ENCODE measurements at regions not wholly inside any gene's neighbourhood (a gene's known extent, or its start where the extent isn't known, plus 50 kb on each side); places are given as distances from the start of the nearest gene placed in this dataset.

GRCh38 chr4:129971419-129971818, 875.5 kb downstream of the C4orf33 start:
- Histone ChIP-seq H3K79me1 (ENCODE audit: low read depth in 1 of 2, low read length in 2 of 2) (no peaks in the 10 kb centered on the region), H3K14ac (replicated peaks; ENCODE audit: low read depth, low read length) (no peak overlapping the region), H4K8ac (ENCODE audit: low read depth in 2 of 2, low read length in 2 of 2) (no peak overlapping the region), H3K4ac (ENCODE audit: low read depth, low read length) (no peak overlapping the region), H3K9me1 (ENCODE audit: insufficient read depth, low read length) (no peaks in the 10 kb centered on the region), H3K23ac (ENCODE audit: low read depth, low read length) (no peak overlapping the region), H3K27me3 (ENCODE audit: control insufficient read depth, insufficient read depth, low read length) (no peaks in the 10 kb centered on the region), H2BK15ac (ENCODE audit: low read depth, low read length) (no peak overlapping the region), H2AFZ (replicated peaks; ENCODE audit: low read length, poor library complexity) (no peak overlapping the region), H2BK5ac (ENCODE audit: low read depth, low read length, poor library complexity, severe bottlenecking) (no peak overlapping the region), H3K4me3 (ENCODE audit: insufficient read depth, low read depth, low read length) (no peak overlapping the region), H3K9me3 (ENCODE audit: control insufficient read depth, insufficient read depth, low read length) (peaks cover 3% of the 10 kb centered on the region; the same call in 1 of the 2 replicates), H3K56ac (ENCODE audit: extremely low read depth, insufficient read depth, low read length) (no peak overlapping the region), H2AK5ac (ENCODE audit: low read depth, low read length) (no peak overlapping the region), H3K9ac (ENCODE audit: low read depth, low read length) (no peak overlapping the region), H3K27ac (ENCODE audit: insufficient read depth, low read length) (no peak overlapping the region), H4K91ac (ENCODE audit: insufficient read depth, low read depth, low read length) (no peak overlapping the region), H3K36me3 (ENCODE audit: control insufficient read depth, insufficient read depth, low read length) (no peaks in the 10 kb centered on the region), H2BK20ac (ENCODE audit: low read depth, low read length) (no peak overlapping the region), H4K20me1 (ENCODE audit: insufficient read depth, low read length) (no peaks in the 10 kb centered on the region), H2AK9ac (replicated peaks; ENCODE audit: low read depth, low read length, poor library complexity) (no peak overlapping the region), H2BK120ac (ENCODE audit: low read depth, low read length) (no peak overlapping the region), H3K4me1 (ENCODE audit: control insufficient read depth, insufficient read depth, low read length) (no peaks in the 10 kb centered on the region), H4K5ac (ENCODE audit: low read depth, low read length) (no peak overlapping the region), H3K4me2 (ENCODE audit: low read depth, low read length) (no peak overlapping the region), H3K18ac (ENCODE audit: low read depth, low read length) (no peak overlapping the region)
- ChIA-PET POLR2A (ENCODE audit: unreplicated experiment) (no interaction called here), CTCF (interaction anchor here (0.8 kb wide), 1 partner anchor 174 kb away, joined by 4 read pairs; no protein-coding TSS in a partner anchor)
- dilution Hi-C loops (cut with HindIII; ENCODE audit: low sequenced_read_pairs, unreplicated experiment): no loop called here
- in situ Hi-C loops (cut with MboI; ENCODE audit: low sequenced_read_pairs): no loop called here
- no peak for TF ChIP-seq USF2 (IDR thresholded peaks at IDR 0.05; ENCODE audit: low read depth, low read length)
- no peak for TF ChIP-seq RFX5 (IDR thresholded peaks at IDR 0.05; ENCODE audit: low read depth, low read length)
- TF ChIP-seq MAZ (IDR thresholded peaks at IDR 0.05; ENCODE audit: borderline replicate concordance, low read depth, low read length): no peak
- no peak for TF ChIP-seq ELK1 (IDR thresholded peaks at IDR 0.05; ENCODE audit: borderline replicate concordance, low read depth, low read length)
- no peak for TF ChIP-seq SMC3 (IDR thresholded peaks at IDR 0.05; ENCODE audit: low read depth, low read length)
- no peak for TF ChIP-seq CTCF (conservative IDR thresholded peaks at IDR 0.05; ENCODE audit: low read depth, low read length)
- TF ChIP-seq CHD1 (IDR thresholded peaks at IDR 0.05; ENCODE audit: low read depth, low read length): no peak
- TF ChIP-seq RCOR1 (IDR thresholded peaks at IDR 0.05; ENCODE audit: insufficient replicate concordance, low read length): no peak
- no peak for TF ChIP-seq MAFK (IDR thresholded peaks at IDR 0.05; ENCODE audit: low read depth, low read length)
- no peak for TF ChIP-seq NFE2L2 (IDR thresholded peaks at IDR 0.05; ENCODE audit: low read depth, low read length)
- no peak for TF ChIP-seq MXI1 (IDR thresholded peaks at IDR 0.05; ENCODE audit: borderline replicate concordance, low read depth, low read length)
- TF ChIP-seq BHLHE40 (IDR thresholded peaks at IDR 0.05; ENCODE audit: low read depth, low read length): no peak
- no peak for TF ChIP-seq CEBPB (IDR thresholded peaks at IDR 0.05; ENCODE audit: low read depth, low read length)
- no peak for TF ChIP-seq FOS (IDR thresholded peaks at IDR 0.05; ENCODE audit: low read depth, low read length)
- TF ChIP-seq POLR2A (IDR thresholded peaks at IDR 0.05; ENCODE audit: low read depth, low read length): no peak
- no peak for TF ChIP-seq RAD21 (IDR thresholded peaks at IDR 0.05; ENCODE audit: low read length)
- no peak for ATAC-seq (ENCODE audit: low read depth)
- BruUV-seq (replicated peaks): no TSS peak
- intact Hi-C loops (cut with micrococcal nuclease): no loop called here
- DNase-seq: no peak

All from IMR-90 (cell line).